ENCODE measurements at regions not wholly inside any gene's neighbourhood (a gene's known extent, or its start where the extent isn't known, plus 50 kb on each side); places are given as distances from the start of the nearest gene placed in this dataset.

DNA sequence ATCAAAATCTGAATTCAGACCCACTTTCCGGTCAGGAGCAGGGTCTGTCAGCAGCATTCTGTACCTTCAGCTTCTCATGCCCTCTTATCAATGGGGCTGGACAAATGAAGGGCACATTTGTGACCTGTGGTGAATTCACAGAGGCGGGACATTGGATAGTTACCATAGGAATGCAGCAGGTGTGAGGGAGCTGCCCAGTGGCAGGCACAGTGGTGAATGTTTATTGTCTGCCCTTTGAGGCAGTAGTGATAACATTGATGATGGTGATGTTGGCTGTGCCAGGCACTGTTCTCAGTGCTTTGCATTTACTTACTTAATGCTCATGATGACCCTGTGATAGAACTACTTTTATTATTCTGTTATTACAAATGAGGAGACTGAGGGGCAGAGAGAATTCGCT is 101.2 kb upstream of the KIT start:
- H3K9me3 ChIP-seq (ENCODE audit: low read depth) = no peaks in the 10 kb centered on the region
- no peaks in the 10 kb centered on the region for H4K20me1 ChIP-seq (ENCODE audit: insufficient read depth)
- DNase-seq = no peak
- no peaks in the 10 kb centered on the region for H3K27me3 ChIP-seq (replicated peaks; ENCODE audit: insufficient read depth)
- TF ChIP-seq EZH2 (IDR thresholded peaks at IDR 0.05; ENCODE audit: insufficient read depth, poor library complexity, severe bottlenecking) = no peak
- TF ChIP-seq EZH2phosphoT487 (IDR thresholded peaks at IDR 0.05; ENCODE audit: insufficient read depth, low read depth) = no peak
- no peak overlapping the region for H3K27ac ChIP-seq
- no peaks in the 10 kb centered on the region for H3K9me2 ChIP-seq (ENCODE audit: insufficient read depth)
- H3K36me3 ChIP-seq (ENCODE audit: low read depth) = no peaks in the 10 kb centered on the region
- H3K79me2 ChIP-seq (ENCODE audit: insufficient read depth) = no peaks in the 10 kb centered on the region
- WGBS, 2 experiments (ENCODE audit: low coverage in 1 of 2, low lambda C conversion rate in 2 of 2, missing lambda C conversion rate in 2 of 2) = 74 to 76% methylated on average over 3 of the region's 3 CpGs
- no peak overlapping the region for H3K9ac ChIP-seq
- in situ Hi-C loops (cut with MboI) = no loop called here
- no peak overlapping the region for H3K4me2 ChIP-seq (ENCODE audit: unreplicated experiment)
- peaks cover 13% of the 10 kb centered on the region for H3K4me1 ChIP-seq (ENCODE audit: insufficient read depth)
- no peak overlapping the region for H3K4me3 ChIP-seq
- H2AFZ ChIP-seq = no peak overlapping the region
- no peaks in the 10 kb centered on the region for H3F3A ChIP-seq (ENCODE audit: insufficient read depth)

GRCh38 chr4:54558889-54559677 is 98.7 kb upstream of the KIT start:
- no peaks in the 10 kb centered on the region for H3K27me3 ChIP-seq (replicated peaks; ENCODE audit: insufficient read depth)
- H3K4me2 ChIP-seq (ENCODE audit: unreplicated experiment) = no peak overlapping the region
- H3K79me2 ChIP-seq (ENCODE audit: insufficient read depth) = no peaks in the 10 kb centered on the region
- no peaks in the 10 kb centered on the region for H3K36me3 ChIP-seq (ENCODE audit: low read depth)
- in situ Hi-C loops (cut with MboI) = no loop called here
- no peaks in the 10 kb centered on the region for H3K9me3 ChIP-seq (ENCODE audit: low read depth)
- no peaks in the 10 kb centered on the region for H4K20me1 ChIP-seq (ENCODE audit: insufficient read depth)
- no peak overlapping the region for H3K9ac ChIP-seq
- no peaks in the 10 kb centered on the region for H3F3A ChIP-seq (ENCODE audit: insufficient read depth)
- no peak for TF ChIP-seq EZH2phosphoT487 (IDR thresholded peaks at IDR 0.05; ENCODE audit: insufficient read depth, low read depth)
- no peak for TF ChIP-seq EZH2 (IDR thresholded peaks at IDR 0.05; ENCODE audit: insufficient read depth, poor library complexity, severe bottlenecking)
- H3K4me3 ChIP-seq = no peak overlapping the region
- H3K9me2 ChIP-seq (ENCODE audit: insufficient read depth) = no peaks in the 10 kb centered on the region
- WGBS, 2 experiments (ENCODE audit: low coverage in 1 of 2, low lambda C conversion rate in 2 of 2, missing lambda C conversion rate in 2 of 2) = 80 to 81% methylated on average over 2 of the region's 2 CpGs
- H3K4me1 ChIP-seq (ENCODE audit: insufficient read depth) = no peaks in the 10 kb centered on the region
- H2AFZ ChIP-seq = no peak overlapping the region
- no peak overlapping the region for H3K27ac ChIP-seq
- DNase-seq = no peak

GRCh38 chr4:54560513-54560912 is 97.2 kb upstream of the KIT start:
- no peaks in the 10 kb centered on the region for H3K27me3 ChIP-seq (replicated peaks; ENCODE audit: insufficient read depth)
- H4K20me1 ChIP-seq (ENCODE audit: insufficient read depth) = no peaks in the 10 kb centered on the region
- H3K79me2 ChIP-seq (ENCODE audit: insufficient read depth) = no peaks in the 10 kb centered on the region
- no peak overlapping the region for H3K27ac ChIP-seq
- H3K4me3 ChIP-seq = no peak overlapping the region
- H3K4me2 ChIP-seq (ENCODE audit: unreplicated experiment) = no peak overlapping the region
- DNase-seq = no peak
- H3K9me2 ChIP-seq (ENCODE audit: insufficient read depth) = no peaks in the 10 kb centered on the region
- in situ Hi-C loops (cut with MboI) = no loop called here
- no peaks in the 10 kb centered on the region for H3K36me3 ChIP-seq (ENCODE audit: low read depth)
- WGBS, 2 experiments (ENCODE audit: low coverage in 1 of 2, low lambda C conversion rate in 2 of 2, missing lambda C conversion rate in 2 of 2) = 48 to 55% methylated on average over 4 of the region's 4 CpGs
- no peaks in the 10 kb centered on the region for H3F3A ChIP-seq (ENCODE audit: insufficient read depth)
- no peak overlapping the region for H2AFZ ChIP-seq
- no peaks in the 10 kb centered on the region for H3K4me1 ChIP-seq (ENCODE audit: insufficient read depth)
- TF ChIP-seq EZH2phosphoT487 (IDR thresholded peaks at IDR 0.05; ENCODE audit: insufficient read depth, low read depth) = no peak
- no peak for TF ChIP-seq EZH2 (IDR thresholded peaks at IDR 0.05; ENCODE audit: insufficient read depth, poor library complexity, severe bottlenecking)
- no peak overlapping the region for H3K9ac ChIP-seq
- no peaks in the 10 kb centered on the region for H3K9me3 ChIP-seq (ENCODE audit: low read depth)

GRCh38 chr4:54561940-54562339 is 95.8 kb upstream of the KIT start:
- H3F3A ChIP-seq (ENCODE audit: insufficient read depth) = no peaks in the 10 kb centered on the region
- TF ChIP-seq EZH2 (IDR thresholded peaks at IDR 0.05; ENCODE audit: insufficient read depth, poor library complexity, severe bottlenecking) = no peak
- no peak for TF ChIP-seq EZH2phosphoT487 (IDR thresholded peaks at IDR 0.05; ENCODE audit: insufficient read depth, low read depth)
- WGBS, 2 experiments (ENCODE audit: low coverage in 1 of 2, low lambda C conversion rate in 2 of 2, missing lambda C conversion rate in 2 of 2) = 76 to 88% methylated on average over 5 of the region's 5 CpGs
- no peaks in the 10 kb centered on the region for H3K9me3 ChIP-seq (ENCODE audit: low read depth)
- no peaks in the 10 kb centered on the region for H3K4me1 ChIP-seq (ENCODE audit: insufficient read depth)
- H3K36me3 ChIP-seq (ENCODE audit: low read depth) = no peaks in the 10 kb centered on the region
- in situ Hi-C loops (cut with MboI) = no loop called here
- H2AFZ ChIP-seq = no peak overlapping the region
- H3K27ac ChIP-seq = no peak overlapping the region
- no peak overlapping the region for H3K4me2 ChIP-seq (ENCODE audit: unreplicated experiment)
- no peaks in the 10 kb centered on the region for H3K9me2 ChIP-seq (ENCODE audit: insufficient read depth)
- no peak overlapping the region for H3K9ac ChIP-seq
- DNase-seq = no peak
- H3K27me3 ChIP-seq (replicated peaks; ENCODE audit: insufficient read depth) = no peaks in the 10 kb centered on the region
- H4K20me1 ChIP-seq (ENCODE audit: insufficient read depth) = no peaks in the 10 kb centered on the region
- H3K4me3 ChIP-seq = no peak overlapping the region
- no peaks in the 10 kb centered on the region for H3K79me2 ChIP-seq (ENCODE audit: insufficient read depth)
